Neural progenitor cell (in vitro differentiated cells): ENCODE measurements at regions not wholly inside any gene's neighbourhood (a gene's known extent, or its start where the extent isn't known, plus 50 kb on each side); places are given as distances from the start of the nearest gene placed in this dataset.

Experiments
- EZH2 ChIP-seq: fragments of 200-600 bp; sonication (generic); IDR thresholded peaks from 2 replicates; pipeline ENCODE4 v1.6.1; 2017; ENCODE audit warnings: antibody characterized with exemption, mild to moderate bottlenecking, moderate library complexity
- TF ChIP-seq, protein P1 (sequence below): fragments of 200-600 bp; sonication (generic); IDR thresholded peaks from 2 replicates; pipeline ENCODE4 v1.5.1; 2017; ENCODE audit warnings: antibody characterized with exemption, mild to moderate bottlenecking

DNA sequence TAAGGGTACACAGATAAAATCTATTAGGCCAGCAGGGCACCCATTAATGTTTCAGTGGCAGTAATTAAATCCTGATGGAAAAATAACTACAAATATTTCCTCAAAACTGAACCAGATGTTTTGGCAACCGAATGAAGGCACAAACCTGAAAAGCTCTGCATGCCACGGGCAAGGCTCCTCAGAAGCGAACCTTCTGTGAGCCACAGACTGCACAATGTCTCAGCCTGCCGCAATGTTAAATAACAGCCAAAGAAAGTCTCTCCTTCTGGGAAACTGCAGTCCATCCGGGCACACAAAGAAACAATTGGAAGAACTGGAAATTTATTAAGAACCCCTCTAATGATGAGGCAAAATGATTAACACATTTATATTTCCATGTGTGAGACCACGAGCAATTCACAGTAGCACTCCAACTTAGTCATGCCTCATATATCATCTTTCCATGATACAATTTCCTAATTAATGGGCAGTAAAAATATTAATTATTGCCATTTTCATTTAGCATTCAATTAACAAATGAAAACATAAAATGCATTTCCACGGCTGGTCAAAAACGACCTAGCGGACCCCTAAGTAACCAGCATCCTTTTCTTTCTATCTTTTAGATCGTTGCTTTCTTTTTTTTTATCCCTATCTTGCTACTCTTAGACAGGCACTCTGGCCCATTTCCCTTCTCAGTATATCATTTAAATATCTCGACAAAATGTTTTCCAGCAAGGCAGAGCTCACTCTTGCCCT, 237.5 kb downstream of the EPHA4 start:
- TF ChIP-seq, protein P1, sequence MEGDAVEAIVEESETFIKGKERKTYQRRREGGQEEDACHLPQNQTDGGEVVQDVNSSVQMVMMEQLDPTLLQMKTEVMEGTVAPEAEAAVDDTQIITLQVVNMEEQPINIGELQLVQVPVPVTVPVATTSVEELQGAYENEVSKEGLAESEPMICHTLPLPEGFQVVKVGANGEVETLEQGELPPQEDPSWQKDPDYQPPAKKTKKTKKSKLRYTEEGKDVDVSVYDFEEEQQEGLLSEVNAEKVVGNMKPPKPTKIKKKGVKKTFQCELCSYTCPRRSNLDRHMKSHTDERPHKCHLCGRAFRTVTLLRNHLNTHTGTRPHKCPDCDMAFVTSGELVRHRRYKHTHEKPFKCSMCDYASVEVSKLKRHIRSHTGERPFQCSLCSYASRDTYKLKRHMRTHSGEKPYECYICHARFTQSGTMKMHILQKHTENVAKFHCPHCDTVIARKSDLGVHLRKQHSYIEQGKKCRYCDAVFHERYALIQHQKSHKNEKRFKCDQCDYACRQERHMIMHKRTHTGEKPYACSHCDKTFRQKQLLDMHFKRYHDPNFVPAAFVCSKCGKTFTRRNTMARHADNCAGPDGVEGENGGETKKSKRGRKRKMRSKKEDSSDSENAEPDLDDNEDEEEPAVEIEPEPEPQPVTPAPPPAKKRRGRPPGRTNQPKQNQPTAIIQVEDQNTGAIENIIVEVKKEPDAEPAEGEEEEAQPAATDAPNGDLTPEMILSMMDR = no peak
- TF ChIP-seq EZH2 = no peak
